ENCODE measurements at regions not wholly inside any gene's neighbourhood (a gene's known extent, or its start where the extent isn't known, plus 50 kb on each side); places are given as distances from the start of the nearest gene placed in this dataset.

DNA sequence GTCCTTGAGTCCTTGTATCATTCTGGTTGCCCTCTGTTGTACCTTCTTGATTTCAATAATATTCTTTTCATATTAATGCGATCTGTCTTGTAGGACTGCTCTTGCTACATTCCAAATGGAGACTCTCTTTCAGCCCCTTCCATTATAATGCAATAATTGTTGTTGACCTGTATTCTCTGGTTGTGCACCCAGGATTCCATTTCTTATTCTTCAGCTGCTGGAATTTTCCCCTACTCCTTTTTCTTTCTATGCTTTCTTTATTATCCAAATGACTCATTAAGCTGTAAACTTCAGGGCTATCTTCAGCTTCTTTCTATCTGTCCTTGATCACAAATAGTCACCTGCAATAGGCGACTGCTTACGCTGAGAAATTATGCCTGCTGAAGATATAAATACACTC is 321.5 kb downstream of the SATB1 start:
- no peak for TF ChIP-seq EZH2 (IDR thresholded peaks at IDR 0.05; ENCODE audit: insufficient read depth, poor library complexity, severe bottlenecking)
- TF ChIP-seq EZH2phosphoT487 (IDR thresholded peaks at IDR 0.05; ENCODE audit: insufficient read depth, low read depth): no peak
